ENCODE measurements at regions not wholly inside any gene's neighbourhood (a gene's known extent, or its start where the extent isn't known, plus 50 kb on each side); places are given as distances from the start of the nearest gene placed in this dataset.

GRCh38 chr7:41478187-41478586 is 224.7 kb downstream of the INHBA start:
- TF ChIP-seq CTCF (IDR thresholded peaks at IDR 0.05) (no peak), POLR2A (IDR thresholded peaks at IDR 0.05) (no peak)
- WGBS (ENCODE audit: insufficient coverage, low coverage, low lambda C conversion rate, missing lambda C conversion rate): 14% methylated on average over 3 of the region's 3 CpGs
- Histone ChIP-seq H3K4me3 (no peak overlapping the region), H3K9me3 (no peaks in the 10 kb centered on the region), H3K36me3 (no peaks in the 10 kb centered on the region), H3K4me1 (peaks cover 0 to 13% (median 0%) of the 10 kb centered on the region in 4 donors), H3K27ac (no peak overlapping the region), H3K27me3 (no peaks in the 10 kb centered on the region)
- intact Hi-C loops (cut with DNase I): no loop called here
- no peak for DNase-seq
- ATAC-seq: no peak

- no peaks in the 10 kb centered on the region for H3K36me3 ChIP-seq
- H3K4me1 ChIP-seq: peaks cover 0 to 13% (median 0%) of the 10 kb centered on the region in 4 donors
- H3K4me3 ChIP-seq: no peak overlapping the region
- no peak overlapping the region for H3K27ac ChIP-seq
- WGBS (ENCODE audit: insufficient coverage, low coverage, low lambda C conversion rate, missing lambda C conversion rate): 0% methylated on average over 1 of the region's 1 CpG
- intact Hi-C loops (cut with DNase I): no loop called here
- peak in 3 of 4 donors; percentile 21 to 57 (median 40) for ATAC-seq
- no peak for TF ChIP-seq CTCF (IDR thresholded peaks at IDR 0.05)
- TF ChIP-seq POLR2A (IDR thresholded peaks at IDR 0.05): no peak
- no peaks in the 10 kb centered on the region for H3K27me3 ChIP-seq
- DNase-seq: no peak
- H3K9me3 ChIP-seq: no peaks in the 10 kb centered on the region
These were observed 226.5 kb downstream of the INHBA start for GRCh38 chr7:41476460-41476803.

GRCh38 chr7:41475801-41476459 is 227.0 kb downstream of the INHBA start:
- TF ChIP-seq POLR2A (IDR thresholded peaks at IDR 0.05) (no peak), CTCF (IDR thresholded peaks at IDR 0.05) (peak in 1 of 4 donors; percentile 17)
- Histone ChIP-seq H3K36me3 (no peaks in the 10 kb centered on the region), H3K4me1 (peaks cover 0 to 13% (median 0%) of the 10 kb centered on the region in 4 donors), H3K27ac (no peak overlapping the region), H3K27me3 (no peaks in the 10 kb centered on the region), H3K4me3 (no peak overlapping the region), H3K9me3 (no peaks in the 10 kb centered on the region)
- 30% methylated on average over 2 of the region's 2 CpGs for WGBS (ENCODE audit: insufficient coverage, low coverage, low lambda C conversion rate, missing lambda C conversion rate)
- intact Hi-C loops (cut with DNase I): no loop called here
- peak in 3 of 4 donors; percentile 46 to 69 (median 65) for ATAC-seq
- no peak for DNase-seq

GRCh38 chr7:41472427-41473125 is 230.3 kb downstream of the INHBA start:
- Histone ChIP-seq H3K36me3 (no peaks in the 10 kb centered on the region), H3K9me3 (no peaks in the 10 kb centered on the region), H3K4me3 (no peak overlapping the region), H3K27me3 (no peaks in the 10 kb centered on the region), H3K27ac (no peak overlapping the region), H3K4me1 (peaks cover 0 to 13% (median 0%) of the 10 kb centered on the region in 4 donors)
- intact Hi-C loops (cut with DNase I): no loop called here
- ATAC-seq (no peak), DNase-seq (no peak)
- WGBS (ENCODE audit: insufficient coverage, low coverage, low lambda C conversion rate, missing lambda C conversion rate): 83% methylated on average over 4 of the region's 4 CpGs
- TF ChIP-seq POLR2A (IDR thresholded peaks at IDR 0.05): no peak
- no peak for TF ChIP-seq CTCF (IDR thresholded peaks at IDR 0.05)

All from right lobe of liver (tissue), 6 donors.